ENCODE measurements at regions not wholly inside any gene's neighbourhood (a gene's known extent, or its start where the extent isn't known, plus 50 kb on each side); places are given as distances from the start of the nearest gene placed in this dataset.

GRCh38 chr7:125112850-125113249 lies 183.2 kb upstream of the POT1 start:
- H3K4me2 ChIP-seq (ENCODE audit: low read length): no peak overlapping the region
- no peaks in the 10 kb centered on the region for H3K27me3 ChIP-seq (ENCODE audit: control insufficient read depth, low read length)
- TF ChIP-seq EZH2phosphoT487 (IDR thresholded peaks at IDR 0.05; ENCODE audit: borderline replicate concordance, low read length) (no peak), CTCF (IDR thresholded peaks at IDR 0.05; ENCODE audit: low read depth, low read length, poor library complexity, severe bottlenecking) (no peak)
- no peak overlapping the region for H3K27ac ChIP-seq (ENCODE audit: low read depth, low read length)
- no peaks in the 10 kb centered on the region for H3F3A ChIP-seq (ENCODE audit: control insufficient read depth, insufficient read depth)
- no peaks in the 10 kb centered on the region for H3K9me2 ChIP-seq (replicated peaks; ENCODE audit: control insufficient read depth, low read length)
- no peaks in the 10 kb centered on the region for H3K36me3 ChIP-seq (ENCODE audit: control insufficient read depth, low read length)
- no peaks in the 10 kb centered on the region for H3K4me1 ChIP-seq (ENCODE audit: control insufficient read depth, low read length)
- no peak overlapping the region for H3K4me3 ChIP-seq (ENCODE audit: low read length)
- H3K9me3 ChIP-seq (ENCODE audit: control insufficient read depth, insufficient read depth, low read length): no peaks in the 10 kb centered on the region
- H3K79me2 ChIP-seq (ENCODE audit: control insufficient read depth, low read length): no peaks in the 10 kb centered on the region
- H4K20me1 ChIP-seq (ENCODE audit: control insufficient read depth, insufficient read depth, low read depth, low read length): no peaks in the 10 kb centered on the region

GRCh38 chr7:125099519-125099918 lies 169.9 kb upstream of the POT1 start:
- H3F3A ChIP-seq (ENCODE audit: control insufficient read depth, insufficient read depth): no peaks in the 10 kb centered on the region
- peaks cover 2% of the 10 kb centered on the region; the same call in 1 of the 2 replicates for H3K9me2 ChIP-seq (replicated peaks; ENCODE audit: control insufficient read depth, low read length)
- H3K4me3 ChIP-seq (ENCODE audit: low read length): no peak overlapping the region
- H3K4me2 ChIP-seq (ENCODE audit: low read length): no peak overlapping the region
- no peaks in the 10 kb centered on the region for H3K9me3 ChIP-seq (ENCODE audit: control insufficient read depth, insufficient read depth, low read length)
- H3K36me3 ChIP-seq (ENCODE audit: control insufficient read depth, low read length): no peaks in the 10 kb centered on the region
- no peaks in the 10 kb centered on the region for H3K79me2 ChIP-seq (ENCODE audit: control insufficient read depth, low read length)
- TF ChIP-seq CTCF (IDR thresholded peaks at IDR 0.05; ENCODE audit: low read depth, low read length, poor library complexity, severe bottlenecking): no peak
- no peak for TF ChIP-seq EZH2phosphoT487 (IDR thresholded peaks at IDR 0.05; ENCODE audit: borderline replicate concordance, low read length)
- H3K4me1 ChIP-seq (ENCODE audit: control insufficient read depth, low read length): no peaks in the 10 kb centered on the region
- no peaks in the 10 kb centered on the region for H4K20me1 ChIP-seq (ENCODE audit: control insufficient read depth, insufficient read depth, low read depth, low read length)
- no peaks in the 10 kb centered on the region for H3K27me3 ChIP-seq (ENCODE audit: control insufficient read depth, low read length)
- H3K27ac ChIP-seq (ENCODE audit: low read depth, low read length): no peak overlapping the region

- H3K4me1 ChIP-seq (ENCODE audit: control insufficient read depth, low read length): no peaks in the 10 kb centered on the region
- H3K27me3 ChIP-seq (ENCODE audit: control insufficient read depth, low read length): no peaks in the 10 kb centered on the region
- no peak overlapping the region for H3K27ac ChIP-seq (ENCODE audit: low read depth, low read length)
- no peaks in the 10 kb centered on the region for H3K9me3 ChIP-seq (ENCODE audit: control insufficient read depth, insufficient read depth, low read length)
- TF ChIP-seq CTCF (IDR thresholded peaks at IDR 0.05; ENCODE audit: low read depth, low read length, poor library complexity, severe bottlenecking): no peak
- no peaks in the 10 kb centered on the region for H3K79me2 ChIP-seq (ENCODE audit: control insufficient read depth, low read length)
- no peak overlapping the region for H3K4me2 ChIP-seq (ENCODE audit: low read length)
- H3K36me3 ChIP-seq (ENCODE audit: control insufficient read depth, low read length): no peaks in the 10 kb centered on the region
- no peak overlapping the region for H3K4me3 ChIP-seq (ENCODE audit: low read length)
- no peaks in the 10 kb centered on the region for H4K20me1 ChIP-seq (ENCODE audit: control insufficient read depth, insufficient read depth, low read depth, low read length)
- peaks cover 2% of the 10 kb centered on the region; the same call in 1 of the 2 replicates for H3K9me2 ChIP-seq (replicated peaks; ENCODE audit: control insufficient read depth, low read length)
- no peaks in the 10 kb centered on the region for H3F3A ChIP-seq (ENCODE audit: control insufficient read depth, insufficient read depth)
Measured at GRCh38 chr7:125098377-125098970, 168.8 kb upstream of the POT1 start.

Measured in DOHH2 (cell line).